ENCODE measurements at regions not wholly inside any gene's neighbourhood (a gene's known extent, or its start where the extent isn't known, plus 50 kb on each side); places are given as distances from the start of the nearest gene placed in this dataset.

DNA sequence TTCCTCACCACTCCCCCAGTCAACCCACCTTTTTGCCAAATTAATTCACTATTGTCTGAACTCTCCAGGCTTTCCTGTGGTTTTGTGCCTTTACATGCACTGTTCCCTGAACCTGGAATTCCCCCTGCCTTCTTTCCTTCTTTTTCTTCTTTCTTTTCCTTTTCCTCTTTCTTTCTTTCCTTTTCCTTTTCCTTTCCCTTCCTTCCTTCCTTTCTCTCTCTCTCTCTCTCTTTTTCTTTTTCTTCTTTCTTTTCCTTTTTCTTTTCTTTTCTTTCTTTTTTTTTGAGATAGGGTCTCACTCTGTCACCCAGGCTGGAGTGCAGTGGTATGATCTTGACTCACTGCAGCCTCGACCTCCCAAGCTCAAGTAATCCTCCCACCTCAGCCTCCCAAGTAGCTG, 56.6 kb upstream of the CDC42BPA start:
- no peaks in the 10 kb centered on the region for H3K4me1 ChIP-seq (ENCODE audit: control insufficient read depth, insufficient read depth, low read length)
- POLR2A ChIA-PET: no interaction called here
- H3K9me3 ChIP-seq (ENCODE audit: control insufficient read depth, insufficient read depth, low read depth, low read length): no peaks in the 10 kb centered on the region
- DNase-seq (ENCODE audit: low read depth, low spot score) (no peak), ATAC-seq (no peak)
- intact Hi-C loops (cut with micrococcal nuclease; ENCODE audit: unreplicated experiment): no loop called here
- H3K4me3 ChIP-seq (ENCODE audit: low read depth in 2 of 2, low read length in 2 of 2): no peak overlapping the region
- BruUV-seq (replicated peaks): no TSS peak
- no peaks in the 10 kb centered on the region for H3K27me3 ChIP-seq (ENCODE audit: control insufficient read depth, insufficient read depth, low read length)
- CTCF ChIA-PET: no interaction called here
- in situ Hi-C loops (cut with HindIII; ENCODE audit: low pct_unique_long_range_greater_than_20kb, low sequenced_read_pairs): no loop called here
- H3K36me3 ChIP-seq (ENCODE audit: control insufficient read depth, insufficient read depth, low read length): no peaks in the 10 kb centered on the region
- no peak for TF ChIP-seq SIN3A (IDR thresholded peaks at IDR 0.05; ENCODE audit: borderline replicate concordance, insufficient read depth, low read depth, low read length)
- no peak for TF ChIP-seq TCF7L2 (IDR thresholded peaks at IDR 0.05; ENCODE audit: low read depth, low read length)
- TF ChIP-seq POLR2AphosphoS5 (IDR thresholded peaks at IDR 0.05; ENCODE audit: low read depth, low read length): no peak
- no peak for TF ChIP-seq REST (IDR thresholded peaks at IDR 0.05; ENCODE audit: insufficient read depth in 1 of 2, low read depth in 2 of 2, low read length in 1 of 2)
- TF ChIP-seq, protein P1, sequence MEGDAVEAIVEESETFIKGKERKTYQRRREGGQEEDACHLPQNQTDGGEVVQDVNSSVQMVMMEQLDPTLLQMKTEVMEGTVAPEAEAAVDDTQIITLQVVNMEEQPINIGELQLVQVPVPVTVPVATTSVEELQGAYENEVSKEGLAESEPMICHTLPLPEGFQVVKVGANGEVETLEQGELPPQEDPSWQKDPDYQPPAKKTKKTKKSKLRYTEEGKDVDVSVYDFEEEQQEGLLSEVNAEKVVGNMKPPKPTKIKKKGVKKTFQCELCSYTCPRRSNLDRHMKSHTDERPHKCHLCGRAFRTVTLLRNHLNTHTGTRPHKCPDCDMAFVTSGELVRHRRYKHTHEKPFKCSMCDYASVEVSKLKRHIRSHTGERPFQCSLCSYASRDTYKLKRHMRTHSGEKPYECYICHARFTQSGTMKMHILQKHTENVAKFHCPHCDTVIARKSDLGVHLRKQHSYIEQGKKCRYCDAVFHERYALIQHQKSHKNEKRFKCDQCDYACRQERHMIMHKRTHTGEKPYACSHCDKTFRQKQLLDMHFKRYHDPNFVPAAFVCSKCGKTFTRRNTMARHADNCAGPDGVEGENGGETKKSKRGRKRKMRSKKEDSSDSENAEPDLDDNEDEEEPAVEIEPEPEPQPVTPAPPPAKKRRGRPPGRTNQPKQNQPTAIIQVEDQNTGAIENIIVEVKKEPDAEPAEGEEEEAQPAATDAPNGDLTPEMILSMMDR (IDR thresholded peaks at IDR 0.05): no peak
- no peak overlapping the region for H3K27ac ChIP-seq (ENCODE audit: low read length)

- Histone ChIP-seq H3K36me3 (ENCODE audit: control insufficient read depth, insufficient read depth, low read length) (no peaks in the 10 kb centered on the region), H3K27me3 (ENCODE audit: control insufficient read depth, insufficient read depth, low read length) (no peaks in the 10 kb centered on the region), H3K9me3 (ENCODE audit: control insufficient read depth, insufficient read depth, low read depth, low read length) (no peaks in the 10 kb centered on the region), H3K4me3 (ENCODE audit: low read depth in 2 of 2, low read length in 2 of 2) (no peak overlapping the region), H3K4me1 (ENCODE audit: control insufficient read depth, insufficient read depth, low read length) (no peaks in the 10 kb centered on the region), H3K27ac (ENCODE audit: low read length) (no peak overlapping the region)
- ChIA-PET CTCF (no interaction called here), POLR2A (no interaction called here)
- intact Hi-C loops (cut with micrococcal nuclease; ENCODE audit: unreplicated experiment) (no loop called here), in situ Hi-C loops (cut with HindIII; ENCODE audit: low pct_unique_long_range_greater_than_20kb, low sequenced_read_pairs) (no loop called here)
- no TSS peak for BruUV-seq (replicated peaks)
- TF ChIP-seq TCF7L2 (IDR thresholded peaks at IDR 0.05; ENCODE audit: low read depth, low read length): no peak
- TF ChIP-seq REST (IDR thresholded peaks at IDR 0.05; ENCODE audit: insufficient read depth in 1 of 2, low read depth in 2 of 2, low read length in 1 of 2): no peak
- TF ChIP-seq, protein P1 (IDR thresholded peaks at IDR 0.05): no peak
- no peak for TF ChIP-seq POLR2AphosphoS5 (IDR thresholded peaks at IDR 0.05; ENCODE audit: low read depth, low read length)
- ATAC-seq: no peak
- DNase-seq (ENCODE audit: low read depth, low spot score): no peak
Measured at GRCh38 chr1:227372726-227373130, 54.4 kb upstream of the CDC42BPA start.
